CD4-positive, CD25-positive, alpha-beta regulatory T cell (primary cell): ENCODE measurements at regions not wholly inside any gene's neighbourhood (a gene's known extent, or its start where the extent isn't known, plus 50 kb on each side); places are given as distances from the start of the nearest gene placed in this dataset.
"Not testable (repeated sequence)": the region's sequence is repeated elsewhere in the genome, so short reads cannot be mapped to it uniquely, and the experiment has no call there.

Experiments
- ATAC-seq, 2 donors: fragments of 150-1000 bp; cut with Tn5 transposase; one replicate each; pipeline ENCODE4 v1.10.0; 2021; ENCODE audit warnings: low read depth in 2 of 2, moderate number of reproducible peaks in 2 of 2, moderate library complexity in 1 of 2
- DNase-seq, 3 donors: peaks; one replicate each; pipeline versions ENCODE4 v3.0.0 to v3.0.0-alpha.2; 2012 to 2022; ENCODE audit warnings: mixed read lengths in 1 of 3
- H3K27ac ChIP-seq: one replicate; pipeline ENCODE4 v1.7.0; 2013; ENCODE audit warnings: mild to moderate bottlenecking, low read length; ENCODE audit not compliant: insufficient read depth, poor library complexity, severe bottlenecking
- H3K27me3 ChIP-seq: one replicate; pipeline ENCODE4 v1.7.0; 2013; ENCODE audit warnings: low read length; ENCODE audit not compliant: control insufficient read depth, insufficient read depth
- H3K36me3 ChIP-seq: one replicate; pipeline ENCODE4 v1.7.0; 2013; ENCODE audit warnings: mild to moderate bottlenecking, low read length, moderate library complexity; ENCODE audit not compliant: control insufficient read depth, insufficient read depth
- H3K4me1 ChIP-seq: 2 replicates; pipeline ENCODE4 v1.7.0; 2013; ENCODE audit warnings: mild to moderate bottlenecking, low read length; ENCODE audit not compliant: insufficient read depth, control insufficient read depth, poor library complexity, severe bottlenecking
- H3K4me3 ChIP-seq: one replicate; pipeline ENCODE4 v1.7.0; 2013; ENCODE audit warnings: low read depth, mild to moderate bottlenecking, low read length, moderate library complexity
- H3K9me3 ChIP-seq, 2 experiments: 1 replicate in 1 of 2; 2 replicates in 1 of 2; pipeline ENCODE4 v1.7.0; 2013; ENCODE audit warnings: low read length in 2 of 2, mild to moderate bottlenecking in 1 of 2, moderate library complexity in 1 of 2; ENCODE audit not compliant: control insufficient read depth in 2 of 2
- H3K27ac Mint-ChIP-seq, 3 donors: one replicate each; pipeline ENCODE4 v1.8.0; 2020 to 2022; ENCODE audit warnings: mild to moderate bottlenecking in 3 of 3, mixed read lengths in 3 of 3, moderate library complexity in 2 of 3
- H3K27me3 Mint-ChIP-seq: one replicate; pipeline ENCODE4 v1.8.0; 2022; ENCODE audit warnings: mild to moderate bottlenecking, mixed read lengths
- H3K36me3 Mint-ChIP-seq: one replicate; pipeline ENCODE4 v1.8.0; 2020; ENCODE audit warnings: mixed read lengths
- H3K4me1 Mint-ChIP-seq, 4 donors: one replicate each; pipeline ENCODE4 v1.8.0; 2020 to 2022; ENCODE audit warnings: mixed read lengths in 4 of 4, mild to moderate bottlenecking in 1 of 4
- H3K4me3 Mint-ChIP-seq, 4 donors: one replicate each; pipeline ENCODE4 v1.8.0; 2020 to 2022; ENCODE audit warnings: mild to moderate bottlenecking in 4 of 4, mixed read lengths in 4 of 4, moderate library complexity in 3 of 4
- H3K9me3 Mint-ChIP-seq, 7 donors: one replicate each; pipeline ENCODE4 v1.8.0; 2020 to 2022; ENCODE audit warnings: mixed read lengths in 7 of 7, mild to moderate bottlenecking in 3 of 7, moderate library complexity in 2 of 7

DNA sequence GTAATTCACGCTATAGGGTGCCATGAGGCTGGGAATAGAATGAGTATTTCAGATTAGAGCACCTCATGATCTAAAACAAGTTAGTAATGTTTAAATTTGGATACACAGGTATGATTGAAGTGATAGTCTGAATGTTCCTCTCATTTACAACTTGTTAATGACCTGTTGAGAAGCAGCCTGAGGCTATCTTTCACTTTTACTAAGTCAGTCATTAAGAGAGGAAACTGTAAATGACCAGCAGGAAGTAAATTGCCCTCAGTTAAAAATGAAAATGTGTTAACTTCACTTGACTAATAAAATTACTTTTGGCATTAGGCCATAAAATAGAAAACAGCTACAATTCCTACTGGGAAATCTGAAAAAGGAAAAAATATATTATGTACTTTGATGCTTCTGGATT, 1042.0 kb downstream of the DNAJB9 start:
- ATAC-seq = no peak
- no peaks in the 10 kb centered on the region for H3K4me1 Mint-ChIP-seq

DNA sequence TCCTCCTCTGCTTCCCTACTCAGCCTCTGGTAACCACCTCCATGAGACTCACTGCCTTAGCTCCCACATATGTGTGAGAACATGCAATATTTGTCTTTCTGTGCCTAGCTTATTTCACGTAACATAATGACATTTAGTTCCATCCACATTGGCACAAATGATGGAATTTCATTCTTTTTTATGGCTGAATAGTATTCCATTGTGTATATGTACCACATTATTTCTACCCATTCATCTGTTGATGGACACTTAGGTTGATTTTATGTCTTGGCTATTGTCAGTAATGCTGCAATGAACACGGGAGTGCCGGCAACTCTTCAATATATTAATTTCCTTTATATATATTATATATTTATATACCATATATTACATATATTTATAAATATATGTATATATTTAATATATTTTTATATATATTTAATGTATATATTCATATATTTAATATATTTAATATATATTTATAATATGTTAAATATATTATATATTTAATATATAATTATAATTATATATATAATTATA, 1046.9 kb downstream of the DNAJB9 start:
- Histone ChIP-seq H3K27ac (no peak overlapping the region), H3K4me3 (no peak overlapping the region), H3K36me3 (no peaks in the 10 kb centered on the region), H3K4me1 (no peaks in the 10 kb centered on the region), H3K27me3 (no peaks in the 10 kb centered on the region), H3K9me3 (no peaks in the 10 kb centered on the region)
- no peaks in the 10 kb centered on the region for H3K27me3 Mint-ChIP-seq
- no peaks in the 10 kb centered on the region for H3K36me3 Mint-ChIP-seq
- H3K4me1 Mint-ChIP-seq = no peaks in the 10 kb centered on the region
- peaks cover 1 to 7% (median 2%) of the 10 kb centered on the region in 7 donors for H3K9me3 Mint-ChIP-seq
- ATAC-seq (no peak), DNase-seq (no peak)
- H3K27ac Mint-ChIP-seq = no peak overlapping the region
- no peak overlapping the region for H3K4me3 Mint-ChIP-seq

More for the DNA sequence above, 1042.0 kb downstream of the DNAJB9 start:
- H3K4me3 ChIP-seq = no peak overlapping the region
- peaks cover 4% of the 10 kb centered on the region for H3K27me3 Mint-ChIP-seq
- DNase-seq = no peak
- peaks cover 0 to 6% (median 2%) of the 10 kb centered on the region in 7 donors for H3K9me3 Mint-ChIP-seq
- no peaks in the 10 kb centered on the region for H3K9me3 ChIP-seq
- H3K27ac Mint-ChIP-seq = no peak overlapping the region
- H3K36me3 Mint-ChIP-seq = no peaks in the 10 kb centered on the region
- no peak overlapping the region for H3K27ac ChIP-seq
- H3K4me1 ChIP-seq = no peaks in the 10 kb centered on the region
- no peaks in the 10 kb centered on the region for H3K36me3 ChIP-seq
- H3K27me3 ChIP-seq = no peaks in the 10 kb centered on the region
- no peak overlapping the region for H3K4me3 Mint-ChIP-seq

DNA sequence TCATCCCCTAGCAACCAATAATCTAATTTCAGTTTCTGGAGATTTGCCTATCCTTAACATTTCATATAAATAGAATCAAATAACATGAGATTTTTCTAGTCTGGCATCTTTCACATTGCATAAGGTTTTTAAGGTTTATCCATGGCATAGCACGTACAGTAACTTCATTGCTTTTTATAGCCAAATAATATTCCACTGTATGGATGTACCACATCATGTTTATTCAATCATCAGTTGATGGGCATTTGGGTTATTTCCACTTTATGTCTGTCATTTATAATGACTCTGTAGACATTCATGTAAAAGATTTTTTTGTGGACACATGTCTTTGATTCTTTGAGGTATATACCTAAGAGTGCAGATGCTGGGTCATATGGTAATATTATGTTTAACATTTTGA, 1052.6 kb downstream of the DNAJB9 start:
- no peaks in the 10 kb centered on the region for H3K36me3 Mint-ChIP-seq
- H3K4me1 Mint-ChIP-seq = peaks cover 0 to 4% (median 0%) of the 10 kb centered on the region in 4 donors
- no peaks in the 10 kb centered on the region for H3K36me3 ChIP-seq
- no peaks in the 10 kb centered on the region for H3K4me1 ChIP-seq
- H3K9me3 ChIP-seq = no peaks in the 10 kb centered on the region
- ATAC-seq (no peak), DNase-seq (no peak)
- H3K27ac ChIP-seq = no peak overlapping the region
- no peaks in the 10 kb centered on the region for H3K27me3 ChIP-seq
- H3K27me3 Mint-ChIP-seq = no peaks in the 10 kb centered on the region
- no peak overlapping the region for H3K4me3 ChIP-seq
- H3K4me3 Mint-ChIP-seq = no peak overlapping the region
- H3K9me3 Mint-ChIP-seq = peaks cover 3 to 12% (median 5%) of the 10 kb centered on the region in 7 donors
- no peak overlapping the region for H3K27ac Mint-ChIP-seq

DNA sequence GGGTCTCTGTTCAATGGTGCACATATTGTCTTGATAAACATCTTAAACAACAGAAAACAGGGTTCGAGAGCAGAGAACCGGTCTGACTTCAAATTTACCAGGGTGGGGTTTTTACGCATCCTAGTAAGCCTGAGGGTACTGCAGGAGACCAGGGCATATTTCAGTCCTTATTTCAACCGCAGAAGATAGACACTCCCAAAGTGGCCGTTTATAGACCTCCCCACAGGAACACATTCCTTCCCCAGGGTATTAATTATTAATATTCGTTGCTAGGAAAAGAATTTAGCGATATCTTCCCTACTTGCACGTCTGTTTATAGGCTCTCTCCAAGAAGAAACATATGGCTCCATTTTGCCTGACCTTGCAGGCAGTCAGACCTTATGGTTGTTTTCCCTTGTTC, 1063.2 kb downstream of the DNAJB9 start:
- not testable (repeated sequence) for H3K27me3 Mint-ChIP-seq, H3K4me1 ChIP-seq, H3K27ac ChIP-seq, DNase-seq, H3K9me3 ChIP-seq, H3K36me3 ChIP-seq, H3K27me3 ChIP-seq, H3K36me3 Mint-ChIP-seq, H3K27ac Mint-ChIP-seq, ATAC-seq, H3K4me1 Mint-ChIP-seq, H3K4me3 ChIP-seq, H3K4me3 Mint-ChIP-seq
- peaks cover 0 to 19% (median 14%) of the 10 kb centered on the region in 7 donors for H3K9me3 Mint-ChIP-seq

DNA sequence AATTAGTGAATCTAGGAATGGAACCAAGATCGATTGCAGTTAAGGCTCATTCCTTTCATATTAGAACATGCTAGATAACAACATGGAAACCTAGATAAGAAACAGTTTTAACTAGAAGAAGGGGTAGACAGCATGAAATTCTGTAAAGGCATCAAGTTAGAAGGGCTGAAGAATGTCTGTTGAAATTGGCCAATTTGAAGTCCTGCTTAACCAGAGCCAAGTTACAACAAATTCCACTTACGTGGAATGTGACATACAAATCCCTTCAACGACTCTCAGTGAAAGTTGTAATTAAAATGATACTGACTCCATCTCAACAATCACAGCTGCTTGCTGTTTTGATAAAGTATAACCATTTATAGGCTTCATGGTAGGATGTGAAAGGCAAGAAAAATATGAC, 1065.7 kb downstream of the DNAJB9 start:
- ATAC-seq = no peak
- no peak overlapping the region for H3K4me3 Mint-ChIP-seq
- no peaks in the 10 kb centered on the region for H3K27me3 Mint-ChIP-seq
- no peaks in the 10 kb centered on the region for H3K27me3 ChIP-seq
- no peak overlapping the region for H3K27ac Mint-ChIP-seq
- peaks cover 0 to 19% (median 14%) of the 10 kb centered on the region in 7 donors for H3K9me3 Mint-ChIP-seq
- H3K36me3 Mint-ChIP-seq = no peaks in the 10 kb centered on the region
- H3K4me3 ChIP-seq = no peak overlapping the region
- H3K4me1 ChIP-seq = no peaks in the 10 kb centered on the region
- H3K4me1 Mint-ChIP-seq = no peaks in the 10 kb centered on the region
- DNase-seq = no peak
- no peak overlapping the region for H3K27ac ChIP-seq
- H3K9me3 ChIP-seq = no peaks in the 10 kb centered on the region
- H3K36me3 ChIP-seq = no peaks in the 10 kb centered on the region

DNA sequence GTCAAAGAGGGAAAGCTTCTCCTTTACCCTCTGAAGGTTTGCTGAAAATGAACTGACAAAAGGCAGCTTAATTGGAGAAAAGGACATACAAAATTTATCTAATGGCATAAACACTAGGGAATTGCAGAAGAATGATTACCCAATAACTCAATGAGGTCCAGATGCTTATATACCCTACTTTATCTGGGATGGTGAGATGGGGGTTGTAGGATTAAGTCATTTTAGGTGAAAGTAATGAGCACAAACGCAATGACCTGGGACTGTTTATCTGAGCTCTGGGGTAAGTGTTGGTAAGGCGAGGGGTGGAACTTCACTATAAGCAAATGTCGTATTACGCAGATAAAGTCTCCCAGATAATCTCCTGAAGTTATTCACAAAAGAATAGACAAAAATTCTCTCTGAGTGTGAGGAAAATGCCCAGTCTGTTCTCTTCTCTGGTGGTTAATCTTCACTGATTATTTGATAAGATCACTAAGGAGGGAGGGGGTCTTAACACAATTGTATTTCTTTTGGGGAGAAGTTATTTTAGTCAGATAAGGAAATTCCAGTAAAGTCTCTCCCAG, 1067.8 kb downstream of the DNAJB9 start:
- no peak overlapping the region for H3K27ac ChIP-seq
- H3K9me3 ChIP-seq = no peaks in the 10 kb centered on the region
- no peak overlapping the region for H3K4me3 Mint-ChIP-seq
- H3K4me3 ChIP-seq = no peak overlapping the region
- H3K27me3 ChIP-seq = no peaks in the 10 kb centered on the region
- H3K4me1 ChIP-seq = no peaks in the 10 kb centered on the region
- no peak for ATAC-seq
- no peaks in the 10 kb centered on the region for H3K4me1 Mint-ChIP-seq
- H3K9me3 Mint-ChIP-seq = peaks cover 0 to 17% (median 7%) of the 10 kb centered on the region in 7 donors
- no peak for DNase-seq
- no peaks in the 10 kb centered on the region for H3K36me3 ChIP-seq
- no peak overlapping the region for H3K27ac Mint-ChIP-seq
- no peaks in the 10 kb centered on the region for H3K27me3 Mint-ChIP-seq
- no peaks in the 10 kb centered on the region for H3K36me3 Mint-ChIP-seq

DNA sequence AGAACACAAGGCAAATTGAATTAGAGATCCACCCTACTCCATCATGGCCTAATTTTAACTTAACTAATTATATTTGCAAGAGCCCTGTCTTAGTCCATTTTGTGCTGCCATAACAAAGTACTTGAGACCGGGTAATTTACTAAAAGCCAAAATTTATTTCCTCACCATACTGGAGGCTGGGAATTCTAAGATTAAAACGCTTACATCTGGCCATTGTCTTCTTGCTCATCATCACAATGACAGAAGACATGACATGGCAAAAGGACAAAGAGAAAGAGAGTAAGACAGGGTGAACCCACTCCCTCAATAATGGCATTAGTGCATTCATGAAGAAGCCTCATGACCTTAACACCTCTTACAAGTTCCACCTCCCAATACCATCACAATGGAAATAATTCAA, 1068.6 kb downstream of the DNAJB9 start:
- DNase-seq (no peak), ATAC-seq (no peak)
- Mint-ChIP-seq H3K27ac (no peak overlapping the region), H3K4me3 (no peak overlapping the region), H3K9me3 (peaks cover 0 to 17% (median 4%) of the 10 kb centered on the region in 7 donors), H3K4me1 (no peaks in the 10 kb centered on the region), H3K36me3 (no peaks in the 10 kb centered on the region), H3K27me3 (no peaks in the 10 kb centered on the region)
- no peaks in the 10 kb centered on the region for H3K36me3 ChIP-seq
- H3K27me3 ChIP-seq = no peaks in the 10 kb centered on the region
- H3K27ac ChIP-seq = no peak overlapping the region
- H3K4me1 ChIP-seq = no peaks in the 10 kb centered on the region
- no peaks in the 10 kb centered on the region for H3K9me3 ChIP-seq
- H3K4me3 ChIP-seq = no peak overlapping the region

DNA sequence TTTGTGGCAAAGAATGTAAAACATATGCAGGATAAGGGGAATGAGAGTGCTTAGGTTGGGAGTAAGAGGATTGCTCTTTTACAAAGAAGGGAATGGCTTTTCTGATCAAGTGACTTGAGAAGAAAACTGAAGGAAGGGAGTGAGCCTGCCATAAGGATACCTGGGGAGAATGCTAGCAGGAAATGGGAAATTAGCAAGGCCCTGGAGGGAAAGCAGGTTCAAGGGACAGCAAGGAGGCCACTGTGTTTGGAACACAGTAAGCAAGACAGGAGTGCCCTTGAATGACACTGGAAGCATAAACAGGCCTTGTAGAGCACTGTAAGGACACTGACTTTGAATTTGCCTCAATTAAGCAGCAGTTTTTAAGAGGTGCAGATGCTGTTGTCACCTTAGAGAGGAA, 1069.9 kb downstream of the DNAJB9 start:
- Histone ChIP-seq H3K4me3 (no peak overlapping the region), H3K4me1 (no peaks in the 10 kb centered on the region), H3K9me3 (no peaks in the 10 kb centered on the region), H3K27me3 (no peaks in the 10 kb centered on the region), H3K27ac (no peak overlapping the region), H3K36me3 (no peaks in the 10 kb centered on the region)
- DNase-seq = no peak
- ATAC-seq = no peak
- Mint-ChIP-seq H3K9me3 (peaks cover 0 to 17% (median 4%) of the 10 kb centered on the region in 7 donors), H3K4me1 (no peaks in the 10 kb centered on the region), H3K4me3 (peak overlapping the region in 1 of 4 donors; percentile 33), H3K36me3 (no peaks in the 10 kb centered on the region), H3K27me3 (no peaks in the 10 kb centered on the region), H3K27ac (no peak overlapping the region)
